ENCODE measurements at regions not wholly inside any gene's neighbourhood (a gene's known extent, or its start where the extent isn't known, plus 50 kb on each side); places are given as distances from the start of the nearest gene placed in this dataset.

GRCh38 chr14:53325176-53325806 lies 172.2 kb upstream of the DDHD1 start:
- DNase-seq (ENCODE audit: extremely low spot score): no peak
- TF ChIP-seq FOXA1 (IDR thresholded peaks at IDR 0.05) (no peak), ELF4 (IDR thresholded peaks at IDR 0.05) (no peak), ARNT (IDR thresholded peaks at IDR 0.05) (no peak), ZNF384 (IDR thresholded peaks at IDR 0.05) (no peak), PKNOX1 (IDR thresholded peaks at IDR 0.05) (no peak), SUZ12 (IDR thresholded peaks at IDR 0.05) (no peak), L3MBTL2 (conservative IDR thresholded peaks at IDR 0.05) (no peak), FOXM1 (IDR thresholded peaks at IDR 0.05; ENCODE audit: borderline replicate concordance) (no peak), FOXK2 (IDR thresholded peaks at IDR 0.05) (no peak), SP1 (IDR thresholded peaks at IDR 0.05) (no peak), BHLHE40 (IDR thresholded peaks at IDR 0.05; ENCODE audit: borderline replicate concordance) (no peak), CTBP1 (IDR thresholded peaks at IDR 0.05; ENCODE audit: borderline replicate concordance) (no peak), TARDBP (IDR thresholded peaks at IDR 0.05) (no peak), HDGF (IDR thresholded peaks at IDR 0.05; ENCODE audit: borderline replicate concordance) (no peak), LEF1 (IDR thresholded peaks at IDR 0.05; ENCODE audit: borderline replicate concordance) (no peak), NFRKB (IDR thresholded peaks at IDR 0.05) (no peak)
- POLR2A ChIA-PET: no interaction called here
- CTCF ChIA-PET: interaction anchor here (0.7 to 1.2 kb wide), 3 partner anchors 17 to 498 kb away, joined by 4 to 6 read pairs (median 5); no protein-coding TSS in a partner anchor

- no peak for DNase-seq (ENCODE audit: extremely low spot score)
- TF ChIP-seq FOXK2 (IDR thresholded peaks at IDR 0.05): no peak
- no peak for TF ChIP-seq ELF4 (IDR thresholded peaks at IDR 0.05)
- TF ChIP-seq L3MBTL2 (conservative IDR thresholded peaks at IDR 0.05): no peak
- no peak for TF ChIP-seq ZNF384 (IDR thresholded peaks at IDR 0.05)
- TF ChIP-seq HDGF (IDR thresholded peaks at IDR 0.05; ENCODE audit: borderline replicate concordance): no peak
- no peak for TF ChIP-seq TARDBP (IDR thresholded peaks at IDR 0.05)
- no peak for TF ChIP-seq SUZ12 (IDR thresholded peaks at IDR 0.05)
- TF ChIP-seq FOXM1 (IDR thresholded peaks at IDR 0.05; ENCODE audit: borderline replicate concordance): no peak
- TF ChIP-seq PKNOX1 (IDR thresholded peaks at IDR 0.05): no peak
- no peak for TF ChIP-seq BHLHE40 (IDR thresholded peaks at IDR 0.05; ENCODE audit: borderline replicate concordance)
- TF ChIP-seq ARNT (IDR thresholded peaks at IDR 0.05): no peak
- TF ChIP-seq SP1 (IDR thresholded peaks at IDR 0.05): no peak
- POLR2A ChIA-PET: no interaction called here
- CTCF ChIA-PET: interaction anchor here (1.0 kb wide), 1 partner anchor 9 kb away, joined by 3 read pairs; no protein-coding TSS in a partner anchor
These were observed 163.4 kb upstream of the DDHD1 start for GRCh38 chr14:53316504-53316903.

- POLR2A ChIA-PET: no interaction called here
- CTCF ChIA-PET: no interaction called here
- no peak for DNase-seq (ENCODE audit: extremely low spot score)
- TF ChIP-seq L3MBTL2 (conservative IDR thresholded peaks at IDR 0.05) (no peak), ARNT (IDR thresholded peaks at IDR 0.05) (no peak), FOXM1 (IDR thresholded peaks at IDR 0.05; ENCODE audit: borderline replicate concordance) (no peak), LEF1 (IDR thresholded peaks at IDR 0.05; ENCODE audit: borderline replicate concordance) (no peak), FOXA1 (IDR thresholded peaks at IDR 0.05) (no peak), NFRKB (IDR thresholded peaks at IDR 0.05) (no peak), TARDBP (IDR thresholded peaks at IDR 0.05) (no peak), HDGF (IDR thresholded peaks at IDR 0.05; ENCODE audit: borderline replicate concordance) (no peak), ZNF384 (IDR thresholded peaks at IDR 0.05) (no peak), BHLHE40 (IDR thresholded peaks at IDR 0.05; ENCODE audit: borderline replicate concordance) (no peak), SP1 (IDR thresholded peaks at IDR 0.05) (no peak), ELF4 (IDR thresholded peaks at IDR 0.05) (no peak), SUZ12 (IDR thresholded peaks at IDR 0.05) (no peak), CTBP1 (IDR thresholded peaks at IDR 0.05; ENCODE audit: borderline replicate concordance) (no peak)
These were observed 157.3 kb upstream of the DDHD1 start for GRCh38 chr14:53310412-53310811.

- ChIA-PET POLR2A (no interaction called here), CTCF (interaction anchor here (0.5 to 3.2 kb wide), 8 partner anchors 8 to 756 kb away, joined by 3 to 26 read pairs (median 4); no protein-coding TSS in a partner anchor)
- DNase-seq (ENCODE audit: extremely low spot score): no peak
- no peak for TF ChIP-seq ELF4 (IDR thresholded peaks at IDR 0.05)
These were observed 153.8 kb upstream of the DDHD1 start for GRCh38 chr14:53306911-53307310.

- CTCF ChIA-PET: interaction anchor here (0.6 to 3.2 kb wide), 9 partner anchors 9 to 1042 kb away, joined by 3 to 26 read pairs (median 4); no protein-coding TSS in a partner anchor
- peak; percentile 61 for DNase-seq (ENCODE audit: extremely low spot score)
- POLR2A ChIA-PET: no interaction called here
- TF ChIP-seq PKNOX1 (IDR thresholded peaks at IDR 0.05) (no peak), NFRKB (IDR thresholded peaks at IDR 0.05) (no peak), SP1 (IDR thresholded peaks at IDR 0.05) (no peak), BHLHE40 (IDR thresholded peaks at IDR 0.05; ENCODE audit: borderline replicate concordance) (no peak), CTBP1 (IDR thresholded peaks at IDR 0.05; ENCODE audit: borderline replicate concordance) (no peak), SUZ12 (IDR thresholded peaks at IDR 0.05) (no peak), ELF4 (IDR thresholded peaks at IDR 0.05) (no peak), L3MBTL2 (conservative IDR thresholded peaks at IDR 0.05) (no peak), HDGF (IDR thresholded peaks at IDR 0.05; ENCODE audit: borderline replicate concordance) (no peak), FOXK2 (IDR thresholded peaks at IDR 0.05) (no peak), ARNT (IDR thresholded peaks at IDR 0.05) (no peak), FOXM1 (IDR thresholded peaks at IDR 0.05; ENCODE audit: borderline replicate concordance) (no peak)
These were observed 153.2 kb upstream of the DDHD1 start for GRCh38 chr14:53306267-53306721.

Data from HEK293T (cell line).